A673 (cell line): ENCODE measurements at regions not wholly inside any gene's neighbourhood (a gene's known extent, or its start where the extent isn't known, plus 50 kb on each side); places are given as distances from the start of the nearest gene placed in this dataset.

Source experiments
- EZH2 ChIP-seq: fragments of 200-600 bp; sonication (generic); IDR thresholded peaks from 2 replicates; pipeline ENCODE4 v1.6.1; 2017; ENCODE audit warnings: borderline replicate concordance, low read depth, mild to moderate bottlenecking, mixed read lengths, antibody characterized with exemption, low read length; ENCODE audit not compliant: poor library complexity, severe bottlenecking
- TF ChIP-seq, protein P1 (sequence below): fragments of 300-800, 200-600 bp; sonication (generic); conservative IDR thresholded peaks from 2 replicates; pipeline ENCODE4 v1.5.1; 2017; ENCODE audit warnings: low read depth, mild to moderate bottlenecking, antibody characterized with exemption, low read length, moderate library complexity, mixed read lengths

DNA sequence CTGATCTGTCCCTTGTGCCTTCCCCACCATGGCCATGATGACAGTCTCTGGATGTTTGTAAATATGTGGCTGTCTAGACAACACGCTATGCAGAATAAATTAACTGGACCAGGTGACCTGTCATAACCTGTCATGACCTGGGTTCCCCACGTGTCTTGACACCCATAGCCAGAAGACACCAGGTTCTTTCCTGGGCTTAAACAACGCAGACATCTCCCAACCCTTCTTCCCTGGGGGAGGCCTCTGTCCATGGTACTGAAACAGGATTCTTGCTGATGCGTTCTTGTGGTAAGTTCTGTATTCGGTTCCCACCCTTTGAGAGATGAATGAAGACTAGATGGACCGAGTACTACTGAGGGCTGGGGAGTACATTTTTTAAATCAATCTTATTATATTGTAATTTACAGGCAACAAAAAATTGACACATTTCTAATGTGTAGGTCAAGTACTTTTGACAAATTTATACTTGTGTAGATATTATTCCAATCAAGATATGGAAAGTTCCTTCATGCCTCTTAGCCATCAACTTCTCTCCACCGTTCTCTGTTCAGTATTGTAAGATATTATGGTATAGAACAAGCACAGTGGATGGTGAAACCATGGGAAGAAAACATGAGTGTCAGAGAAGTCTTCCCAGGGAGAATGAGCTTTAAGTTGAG lies 738.8 kb downstream of the PTPRU start:
- TF ChIP-seq, protein P1, sequence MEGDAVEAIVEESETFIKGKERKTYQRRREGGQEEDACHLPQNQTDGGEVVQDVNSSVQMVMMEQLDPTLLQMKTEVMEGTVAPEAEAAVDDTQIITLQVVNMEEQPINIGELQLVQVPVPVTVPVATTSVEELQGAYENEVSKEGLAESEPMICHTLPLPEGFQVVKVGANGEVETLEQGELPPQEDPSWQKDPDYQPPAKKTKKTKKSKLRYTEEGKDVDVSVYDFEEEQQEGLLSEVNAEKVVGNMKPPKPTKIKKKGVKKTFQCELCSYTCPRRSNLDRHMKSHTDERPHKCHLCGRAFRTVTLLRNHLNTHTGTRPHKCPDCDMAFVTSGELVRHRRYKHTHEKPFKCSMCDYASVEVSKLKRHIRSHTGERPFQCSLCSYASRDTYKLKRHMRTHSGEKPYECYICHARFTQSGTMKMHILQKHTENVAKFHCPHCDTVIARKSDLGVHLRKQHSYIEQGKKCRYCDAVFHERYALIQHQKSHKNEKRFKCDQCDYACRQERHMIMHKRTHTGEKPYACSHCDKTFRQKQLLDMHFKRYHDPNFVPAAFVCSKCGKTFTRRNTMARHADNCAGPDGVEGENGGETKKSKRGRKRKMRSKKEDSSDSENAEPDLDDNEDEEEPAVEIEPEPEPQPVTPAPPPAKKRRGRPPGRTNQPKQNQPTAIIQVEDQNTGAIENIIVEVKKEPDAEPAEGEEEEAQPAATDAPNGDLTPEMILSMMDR = no peak
- no peak for TF ChIP-seq EZH2
